Caco-2 (cell line): ENCODE measurements at regions not wholly inside any gene's neighbourhood (a gene's known extent, or its start where the extent isn't known, plus 50 kb on each side); places are given as distances from the start of the nearest gene placed in this dataset.
"Not testable (repeated sequence)": the region's sequence is repeated elsewhere in the genome, so short reads cannot be mapped to it uniquely, and the experiment has no call there.

Experiments
- BruUV-seq: library from RNA; stranded (reverse); fragments of 400-500 nt; replicated peaks from 2 replicates; lab custom pipeline; 2021; lab: Mats Ljungman, UMichigan
- CTCF ChIA-PET: fragments of 300-600 bp; sonication (Branson Sonifier 250); formaldehyde crosslinking; loops from one replicate; lab custom pipeline; 2022; ENCODE audit warnings: antibody characterized with exemption; lab: Charles Lee
- POLR2A ChIA-PET: fragments of 300-600 bp; sonication (Branson Sonifier 250); formaldehyde crosslinking; loops from one replicate; lab custom pipeline; 2022; ENCODE audit warnings: antibody characterized with exemption; lab: Charles Lee
- DNase-seq, 2 experiments: peaks; one replicate each; pipeline versions ENCODE4 v3.0.0 to v3.0.0-alpha.2; 2020 to 2022
- H3K27me3 ChIP-seq: replicated peaks from 2 replicates; pipeline ENCODE4 v1.6.0; 2011; ENCODE audit warnings: low read length; ENCODE audit not compliant: control insufficient read depth, insufficient read depth
- H3K36me3 ChIP-seq: 2 replicates; pipeline ENCODE4 v1.5.1; 2011; ENCODE audit warnings: low read length; ENCODE audit not compliant: control insufficient read depth, insufficient read depth
- H3K4me1 ChIP-seq: fragments of 250-450 bp; sonication (Bioruptor Pico); 2 replicates; pipeline ENCODE4 v1.5.1; 2020; ENCODE audit warnings: mild to moderate bottlenecking
- H3K4me3 ChIP-seq: 2 replicates; pipeline ENCODE4 v1.5.1; 2011; ENCODE audit warnings: low read depth, mild to moderate bottlenecking, control low read depth, low read length
- H3K9me3 ChIP-seq: fragments of 250-450 bp; sonication (Bioruptor Pico); 2 replicates; pipeline ENCODE4 v1.5.1; 2020; ENCODE audit warnings: mild to moderate bottlenecking, moderate library complexity
- H3K27ac Mint-ChIP-seq: one replicate; pipeline ENCODE4 v1.8.0; 2022; ENCODE audit warnings: mixed read lengths; ENCODE audit not compliant: unreplicated experiment
- H3K27me3 Mint-ChIP-seq: one replicate; pipeline ENCODE4 v1.8.0; 2022; ENCODE audit warnings: mixed read lengths; ENCODE audit not compliant: insufficient read depth, unreplicated experiment
- H3K36me3 Mint-ChIP-seq: one replicate; pipeline ENCODE4 v1.8.0; 2022; ENCODE audit warnings: mild to moderate bottlenecking, mixed read lengths; ENCODE audit not compliant: insufficient read depth, unreplicated experiment
- H3K4me1 Mint-ChIP-seq: one replicate; pipeline ENCODE4 v1.8.0; 2022; ENCODE audit warnings: low read depth, mixed read lengths; ENCODE audit not compliant: unreplicated experiment
- H3K4me3 Mint-ChIP-seq: one replicate; pipeline ENCODE4 v1.8.0; 2022; ENCODE audit warnings: mild to moderate bottlenecking, moderate library complexity, mixed read lengths; ENCODE audit not compliant: unreplicated experiment
- H3K9me3 Mint-ChIP-seq: one replicate; pipeline ENCODE4 v1.8.0; 2022; ENCODE audit warnings: mixed read lengths; ENCODE audit not compliant: unreplicated experiment
- CTCF ChIP-seq, 2 experiments: fragments of 200-600 bp in 1 of 2; IDR thresholded peaks; 1 replicate in 1 of 2; 2 replicates in 1 of 2; pipeline versions ENCODE4 v1.5.1 to v1.8.0; 2011 to 2022; ENCODE audit warnings: antibody characterized with exemption in 1 of 2, control low read depth in 1 of 2, inconsistent platforms in 1 of 2, low read depth in 1 of 2, low read length in 1 of 2, mild to moderate bottlenecking in 1 of 2, moderate library complexity in 1 of 2; ENCODE audit not compliant: insufficient read depth in 1 of 2, severe bottlenecking in 1 of 2, unreplicated experiment in 1 of 2
- intact Hi-C: fragments of 100-400 bp; cut with micrococcal nuclease; formaldehyde crosslinking; loops from one replicate; pipeline ENCODE4 v1.10.0; 2022; ENCODE audit not compliant: unreplicated experiment

DNA sequence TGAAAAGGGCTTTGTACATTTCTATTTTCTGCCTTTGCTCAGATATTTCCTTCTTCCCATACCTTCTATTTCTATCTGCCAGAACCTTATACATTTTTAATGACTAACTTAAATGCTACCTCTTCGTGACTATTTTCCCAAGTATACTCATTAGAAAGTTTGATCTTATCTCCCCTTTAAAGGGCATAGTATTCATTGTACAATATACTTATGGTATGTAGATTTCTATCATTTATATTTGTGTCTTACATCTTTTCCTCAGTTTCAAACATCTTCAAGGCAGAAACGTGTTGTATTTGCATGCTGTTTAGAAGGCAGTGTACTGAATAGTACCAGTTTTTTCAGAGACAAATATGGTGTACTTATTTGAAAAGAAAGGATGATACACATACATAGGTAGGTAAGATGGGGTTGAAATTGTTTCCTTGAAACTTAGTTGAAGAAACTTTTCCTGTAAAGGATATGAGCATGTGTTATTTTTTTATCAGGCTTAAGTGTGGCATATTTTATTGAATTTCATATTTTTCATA, 518.1 kb upstream of the NUDT12 start:
- CTCF ChIA-PET: no interaction called here

DNA sequence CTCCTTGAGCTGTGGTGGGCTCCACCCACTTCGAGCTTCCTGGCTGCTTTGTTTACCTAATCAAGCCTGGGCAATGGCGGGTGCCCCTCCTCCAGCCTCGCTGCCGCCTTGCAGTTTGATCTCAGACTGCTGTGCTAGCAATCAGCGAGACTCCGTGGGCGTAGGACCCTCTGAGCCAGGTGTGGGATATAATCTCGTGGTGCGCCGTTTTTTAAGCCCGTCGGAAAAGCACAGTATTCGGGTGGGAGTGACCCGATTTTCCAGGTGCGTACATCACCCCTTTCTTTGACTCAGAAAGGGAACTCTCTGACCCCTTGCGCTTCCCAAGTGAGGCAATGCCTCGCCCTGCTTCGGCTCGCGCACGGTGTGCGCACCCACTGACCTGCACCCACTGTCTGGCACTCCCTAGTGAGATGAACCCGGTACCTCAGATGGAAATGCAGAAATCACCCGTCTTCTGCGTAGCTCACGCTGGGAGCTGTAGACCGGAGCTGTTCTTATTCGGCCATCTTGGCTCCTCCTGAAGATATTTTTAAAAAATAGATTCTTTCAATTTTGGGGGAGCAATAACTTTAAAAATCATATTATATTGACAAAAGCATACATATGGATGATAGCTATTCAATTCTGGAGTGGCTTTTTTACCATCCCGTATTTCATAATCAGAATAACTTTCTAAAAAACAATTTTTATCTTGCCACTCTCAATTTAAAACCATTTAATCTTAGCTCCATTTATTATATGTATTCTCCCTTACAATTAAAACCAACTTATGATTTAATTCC, 517.5 kb upstream of the NUDT12 start:
- H3K4me3 ChIP-seq: peak overlapping the region; percentile 49
- H3K36me3 Mint-ChIP-seq, POLR2A ChIA-PET, H3K9me3 ChIP-seq, intact Hi-C loops, H3K4me1 ChIP-seq, H3K36me3 ChIP-seq, H3K9me3 Mint-ChIP-seq, H3K27me3 Mint-ChIP-seq, H3K27me3 ChIP-seq: not testable (repeated sequence)
- peaks cover 23% of the 10 kb centered on the region for H3K4me1 Mint-ChIP-seq
- peak overlapping the region; percentile 87 for H3K4me3 Mint-ChIP-seq
- CTCF ChIA-PET: interaction anchor here (0.6 kb wide), 1 partner anchor 95 kb away, joined by 3 read pairs; no protein-coding TSS in a partner anchor
- TSS peak; percentile 42 for BruUV-seq
- H3K27ac Mint-ChIP-seq: peak overlapping the region; percentile 91
- peak; percentile 78 to 80 for DNase-seq

More for the DNA sequence above, 518.1 kb upstream of the NUDT12 start:
- Histone ChIP-seq H3K4me3 (peak overlapping the region; percentile 49), H3K36me3 (no peaks in the 10 kb centered on the region), H3K9me3 (no peaks in the 10 kb centered on the region), H3K4me1 (peaks cover 10% of the 10 kb centered on the region), H3K27me3 (no peaks in the 10 kb centered on the region)
- Mint-ChIP-seq H3K4me1 (peaks cover 26% of the 10 kb centered on the region), H3K27me3 (no peaks in the 10 kb centered on the region), H3K27ac (peak overlapping the region; percentile 91), H3K9me3 (no peaks in the 10 kb centered on the region), H3K4me3 (peak overlapping the region; percentile 87), H3K36me3 (peaks cover 5% of the 10 kb centered on the region)
- BruUV-seq: no TSS peak
- no peak for DNase-seq
- no peak for TF ChIP-seq CTCF (IDR thresholded peaks at IDR 0.05; ENCODE audit: insufficient read depth in 1 of 2, low read depth in 1 of 2, low read length in 1 of 2, severe bottlenecking in 1 of 2, unreplicated experiment in 1 of 2)
- intact Hi-C loops: no loop called here
- POLR2A ChIA-PET: no interaction called here

DNA sequence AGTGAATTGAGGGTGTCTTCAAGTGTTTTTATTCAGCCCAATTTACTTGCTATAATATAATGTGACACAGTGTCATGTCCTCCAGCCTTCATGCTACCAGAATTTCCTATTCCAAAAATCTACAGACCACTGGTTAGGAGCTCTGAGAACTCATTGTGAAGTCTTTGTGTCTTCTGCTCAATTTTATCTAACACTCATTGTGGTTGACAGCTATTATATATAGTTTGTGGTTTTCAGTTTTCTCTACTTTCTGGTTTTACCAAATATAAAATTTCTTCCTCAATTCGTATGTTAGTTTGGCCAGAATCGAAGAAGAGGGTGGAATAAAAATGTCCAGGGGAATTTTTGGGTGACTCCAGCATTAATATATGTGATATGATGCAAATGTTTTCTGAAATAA, 509.3 kb upstream of the NUDT12 start:
- H3K27ac Mint-ChIP-seq: no peak overlapping the region
- ChIA-PET CTCF (no interaction called here), POLR2A (no interaction called here)
- BruUV-seq: no TSS peak
- intact Hi-C loops: no loop called here
- no peaks in the 10 kb centered on the region for H3K36me3 Mint-ChIP-seq
- no peaks in the 10 kb centered on the region for H3K9me3 Mint-ChIP-seq
- no peaks in the 10 kb centered on the region for H3K36me3 ChIP-seq
- H3K9me3 ChIP-seq: no peaks in the 10 kb centered on the region
- no peaks in the 10 kb centered on the region for H3K27me3 Mint-ChIP-seq
- no peaks in the 10 kb centered on the region for H3K4me1 ChIP-seq
- no peak for TF ChIP-seq CTCF (IDR thresholded peaks at IDR 0.05; ENCODE audit: insufficient read depth in 1 of 2, low read depth in 1 of 2, low read length in 1 of 2, severe bottlenecking in 1 of 2, unreplicated experiment in 1 of 2)
- DNase-seq: no peak
- no peak overlapping the region for H3K4me3 Mint-ChIP-seq
- no peak overlapping the region for H3K4me3 ChIP-seq
- no peaks in the 10 kb centered on the region for H3K27me3 ChIP-seq
- no peaks in the 10 kb centered on the region for H3K4me1 Mint-ChIP-seq
